Trophoblast cell (in vitro differentiated cells and primary cell): ENCODE measurements at regions not wholly inside any gene's neighbourhood (a gene's known extent, or its start where the extent isn't known, plus 50 kb on each side); places are given as distances from the start of the nearest gene placed in this dataset.

Source experiments
- DNase-seq, 2 donors: peaks; one replicate each; pipeline ENCODE4 v3.0.0-alpha.2; 2016
- H2AFZ ChIP-seq: 2 replicates; pipeline ENCODE4 v1.6.1; 2013; ENCODE audit warnings: low read length, moderate library complexity, mild to moderate bottlenecking; ENCODE audit not compliant: insufficient read depth, poor library complexity
- H2AK5ac ChIP-seq: 2 replicates; pipeline ENCODE4 v1.6.1; 2013; ENCODE audit warnings: mild to moderate bottlenecking, low read length
- H2BK120ac ChIP-seq: 2 replicates; pipeline ENCODE4 v1.6.1; 2013; ENCODE audit warnings: low read length, mild to moderate bottlenecking, moderate library complexity; ENCODE audit not compliant: insufficient read depth, poor library complexity
- H2BK12ac ChIP-seq: 2 replicates; pipeline ENCODE4 v1.6.1; 2013; ENCODE audit warnings: mild to moderate bottlenecking, low read length, moderate library complexity
- H2BK5ac ChIP-seq: 2 replicates; pipeline ENCODE4 v1.6.1; 2013; ENCODE audit warnings: low read length, low read depth, moderate library complexity, mild to moderate bottlenecking; ENCODE audit not compliant: poor library complexity
- H3K14ac ChIP-seq: 2 replicates; pipeline ENCODE4 v1.6.1; 2013; ENCODE audit warnings: mild to moderate bottlenecking, low read length
- H3K18ac ChIP-seq: 2 replicates; pipeline ENCODE4 v1.6.1; 2013; ENCODE audit warnings: mild to moderate bottlenecking, low read length
- H3K23ac ChIP-seq: 2 replicates; pipeline ENCODE4 v1.6.1; 2013; ENCODE audit warnings: low read length
- H3K27ac ChIP-seq: 2 replicates; pipeline ENCODE4 v1.5.1; 2013; ENCODE audit warnings: low read depth, mild to moderate bottlenecking, inconsistent platforms, low read length, moderate library complexity
- H3K27me3 ChIP-seq: 2 replicates; pipeline ENCODE4 v1.6.1; 2013; ENCODE audit warnings: inconsistent platforms, mild to moderate bottlenecking, low read length, moderate library complexity; ENCODE audit not compliant: insufficient read depth
- H3K36me3 ChIP-seq, 2 experiments: 1 replicate in 1 of 2; 2 replicates in 1 of 2; pipeline ENCODE4 v1.6.1; 2013; ENCODE audit warnings: low read length in 2 of 2, mild to moderate bottlenecking in 2 of 2, moderate library complexity in 1 of 2; ENCODE audit not compliant: insufficient read depth in 2 of 2, control insufficient read depth in 1 of 2
- H3K4ac ChIP-seq: 2 replicates; pipeline ENCODE4 v1.6.1; 2013; ENCODE audit warnings: low read depth, mild to moderate bottlenecking, low read length, moderate library complexity
- H3K4me1 ChIP-seq, 2 experiments: 1 replicate in 1 of 2; 2 replicates in 1 of 2; pipeline ENCODE4 v1.6.1; 2013; ENCODE audit warnings: low read length in 2 of 2, mild to moderate bottlenecking in 2 of 2, moderate library complexity in 1 of 2; ENCODE audit not compliant: insufficient read depth in 2 of 2, control insufficient read depth in 1 of 2
- H3K4me2 ChIP-seq: 2 replicates; pipeline ENCODE4 v1.6.1; 2013; ENCODE audit warnings: inconsistent platforms, mild to moderate bottlenecking, low read length, moderate library complexity
- H3K4me3 ChIP-seq: 2 replicates; pipeline ENCODE4 v1.5.1; 2013; ENCODE audit warnings: mild to moderate bottlenecking, low read depth, low read length, inconsistent platforms
- H3K79me1 ChIP-seq: one replicate; pipeline ENCODE4 v1.6.1; 2013; ENCODE audit warnings: low read length
- H3K79me2 ChIP-seq: 2 replicates; pipeline ENCODE4 v1.6.1; 2013; ENCODE audit warnings: low read length, mild to moderate bottlenecking; ENCODE audit not compliant: control insufficient read depth, insufficient read depth, poor library complexity
- H3K9ac ChIP-seq: 2 replicates; pipeline ENCODE4 v1.6.1; 2013; ENCODE audit warnings: mild to moderate bottlenecking, low read length
- H3K9me3 ChIP-seq: 2 replicates; pipeline ENCODE4 v1.6.1; 2013; ENCODE audit warnings: low read depth, mild to moderate bottlenecking, control low read depth, inconsistent platforms, low read length; ENCODE audit not compliant: insufficient read depth
- H4K12ac ChIP-seq: 2 replicates; pipeline ENCODE4 v1.6.1; 2013; ENCODE audit warnings: low read depth, mild to moderate bottlenecking, low read length, moderate library complexity
- H4K8ac ChIP-seq: 2 replicates; pipeline ENCODE4 v1.6.1; 2013; ENCODE audit warnings: low read depth, mild to moderate bottlenecking, low read length, moderate library complexity
- H4K91ac ChIP-seq: one replicate; pipeline ENCODE4 v1.6.1; 2013; ENCODE audit warnings: low read depth, mild to moderate bottlenecking, low read length, moderate library complexity
- WGBS: extraction: QIAGEN DNeasy Blood & Tissue Kit; methylation state at CpG from one replicate; pipeline ENCODE4 v1.1.7; 2013; ENCODE audit warnings: missing lambda C conversion rate; ENCODE audit not compliant: insufficient read length, insufficient coverage; ENCODE audit errors: extremely low coverage; 5-methylcytosine and 5-hydroxymethylcytosine counted together

GRCh38 chr1:101435831-101436511 lies 199.2 kb downstream of the S1PR1 start:
- Histone ChIP-seq H4K12ac (no peak overlapping the region), H2BK12ac (no peak overlapping the region), H3K4me3 (no peak overlapping the region), H3K9me3 (no peaks in the 10 kb centered on the region), H3K4ac (no peak overlapping the region), H3K79me1 (no peaks in the 10 kb centered on the region), H2AFZ (no peak overlapping the region), H4K8ac (no peak overlapping the region), H3K27me3 (no peaks in the 10 kb centered on the region), H2BK5ac (no peak overlapping the region), H3K14ac (no peak overlapping the region), H3K4me2 (no peak overlapping the region), H4K91ac (no peak overlapping the region), H3K23ac (no peak overlapping the region), H3K79me2 (no peaks in the 10 kb centered on the region), H2BK120ac (no peak overlapping the region), H3K18ac (no peak overlapping the region), H2AK5ac (no peak overlapping the region), H3K36me3 (no peaks in the 10 kb centered on the region), H3K4me1 (no peaks in the 10 kb centered on the region), H3K27ac (no peak overlapping the region), H3K9ac (no peak overlapping the region)
- no CpG with 5 or more reads among the region's 4 CpGs for whole genome bisulfite sequencing
- DNase-seq: no peak

GRCh38 chr1:101437800-101438199 lies 201.0 kb downstream of the S1PR1 start:
- no peak overlapping the region for H3K14ac ChIP-seq
- H3K79me2 ChIP-seq: no peaks in the 10 kb centered on the region
- WGBS: no CpG with 5 or more reads among the region's 1 CpG

GRCh38 chr1:101438359-101438758 lies 201.5 kb downstream of the S1PR1 start:
- Histone ChIP-seq H4K8ac (no peak overlapping the region), H3K4me1 (no peaks in the 10 kb centered on the region), H2BK120ac (no peak overlapping the region), H4K91ac (no peak overlapping the region), H3K79me2 (no peaks in the 10 kb centered on the region), H3K79me1 (no peaks in the 10 kb centered on the region), H3K18ac (no peak overlapping the region), H3K4me2 (no peak overlapping the region), H2AK5ac (no peak overlapping the region), H3K4me3 (no peak overlapping the region), H2BK12ac (no peak overlapping the region), H3K9ac (no peak overlapping the region), H3K4ac (no peak overlapping the region), H3K27ac (no peak overlapping the region), H3K36me3 (no peaks in the 10 kb centered on the region), H2BK5ac (no peak overlapping the region), H3K14ac (no peak overlapping the region), H3K9me3 (peaks cover 2% of the 10 kb centered on the region), H2AFZ (no peak overlapping the region), H3K23ac (no peak overlapping the region), H3K27me3 (no peaks in the 10 kb centered on the region), H4K12ac (no peak overlapping the region)
- DNase-seq: peak in 1 of 2 donors; percentile 35
- WGBS: no CpG with 5 or more reads among the region's 3 CpGs

More at GRCh38 chr1:101437800-101438199, 201.0 kb downstream of the S1PR1 start:
- H3K23ac ChIP-seq: no peak overlapping the region
- H3K79me1 ChIP-seq: no peaks in the 10 kb centered on the region
- H2BK5ac ChIP-seq: no peak overlapping the region
- H3K36me3 ChIP-seq: no peaks in the 10 kb centered on the region
- no peak overlapping the region for H3K18ac ChIP-seq
- H4K91ac ChIP-seq: no peak overlapping the region
- DNase-seq: peak in 1 of 2 donors; percentile 45
- no peak overlapping the region for H3K4me2 ChIP-seq
- H2BK120ac ChIP-seq: no peak overlapping the region
- no peaks in the 10 kb centered on the region for H3K4me1 ChIP-seq
- no peaks in the 10 kb centered on the region for H3K27me3 ChIP-seq
- no peak overlapping the region for H4K8ac ChIP-seq
- no peak overlapping the region for H3K9ac ChIP-seq
- H2AFZ ChIP-seq: no peak overlapping the region
- no peak overlapping the region for H4K12ac ChIP-seq
- H3K4ac ChIP-seq: no peak overlapping the region
- no peak overlapping the region for H2BK12ac ChIP-seq
- H2AK5ac ChIP-seq: no peak overlapping the region
- no peak overlapping the region for H3K4me3 ChIP-seq
- H3K27ac ChIP-seq: no peak overlapping the region
- peaks cover 2% of the 10 kb centered on the region for H3K9me3 ChIP-seq

GRCh38 chr1:101440485-101440884 lies 203.7 kb downstream of the S1PR1 start:
- Histone ChIP-seq H3K4me3 (no peak overlapping the region), H3K36me3 (no peaks in the 10 kb centered on the region), H2AFZ (no peak overlapping the region), H2BK5ac (no peak overlapping the region), H4K12ac (no peak overlapping the region), H3K23ac (no peak overlapping the region), H2AK5ac (no peak overlapping the region), H2BK120ac (no peak overlapping the region), H3K14ac (no peak overlapping the region), H2BK12ac (no peak overlapping the region), H3K79me2 (no peaks in the 10 kb centered on the region), H3K18ac (no peak overlapping the region), H3K27me3 (no peaks in the 10 kb centered on the region), H3K4me1 (peaks cover 3 to 5% of the 10 kb centered on the region in 2 experiments), H3K9ac (no peak overlapping the region), H3K4me2 (no peak overlapping the region), H4K91ac (no peak overlapping the region), H3K79me1 (no peaks in the 10 kb centered on the region), H4K8ac (no peak overlapping the region), H3K4ac (no peak overlapping the region), H3K9me3 (peaks cover 2% of the 10 kb centered on the region), H3K27ac (no peak overlapping the region)
- DNase-seq: peak; percentile 73 to 78
- WGBS: no CpG with 5 or more reads among the region's 5 CpGs
